ENCODE measurements at regions not wholly inside any gene's neighbourhood (a gene's known extent, or its start where the extent isn't known, plus 50 kb on each side); places are given as distances from the start of the nearest gene placed in this dataset.

DNA sequence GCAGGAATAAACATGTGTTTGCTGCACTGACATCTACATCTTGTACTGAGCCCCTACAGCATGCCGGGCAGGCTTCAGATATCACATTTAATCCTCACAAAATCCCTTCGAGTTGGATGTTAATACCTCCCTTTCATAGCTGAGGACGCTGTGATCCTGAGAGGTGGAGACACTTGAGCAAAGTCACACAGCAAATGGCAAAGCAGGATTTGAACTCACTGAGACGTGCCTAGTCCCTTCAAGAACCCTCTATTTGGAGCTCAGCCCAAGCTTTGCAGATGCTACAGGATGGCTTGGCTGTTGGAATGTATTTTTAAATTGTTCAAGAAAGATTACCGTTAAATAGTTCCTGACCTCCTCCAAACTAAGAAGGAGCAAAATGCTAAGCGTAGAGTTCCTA, 64.6 kb upstream of the SLC6A6 start:
- TF ChIP-seq, protein P1, sequence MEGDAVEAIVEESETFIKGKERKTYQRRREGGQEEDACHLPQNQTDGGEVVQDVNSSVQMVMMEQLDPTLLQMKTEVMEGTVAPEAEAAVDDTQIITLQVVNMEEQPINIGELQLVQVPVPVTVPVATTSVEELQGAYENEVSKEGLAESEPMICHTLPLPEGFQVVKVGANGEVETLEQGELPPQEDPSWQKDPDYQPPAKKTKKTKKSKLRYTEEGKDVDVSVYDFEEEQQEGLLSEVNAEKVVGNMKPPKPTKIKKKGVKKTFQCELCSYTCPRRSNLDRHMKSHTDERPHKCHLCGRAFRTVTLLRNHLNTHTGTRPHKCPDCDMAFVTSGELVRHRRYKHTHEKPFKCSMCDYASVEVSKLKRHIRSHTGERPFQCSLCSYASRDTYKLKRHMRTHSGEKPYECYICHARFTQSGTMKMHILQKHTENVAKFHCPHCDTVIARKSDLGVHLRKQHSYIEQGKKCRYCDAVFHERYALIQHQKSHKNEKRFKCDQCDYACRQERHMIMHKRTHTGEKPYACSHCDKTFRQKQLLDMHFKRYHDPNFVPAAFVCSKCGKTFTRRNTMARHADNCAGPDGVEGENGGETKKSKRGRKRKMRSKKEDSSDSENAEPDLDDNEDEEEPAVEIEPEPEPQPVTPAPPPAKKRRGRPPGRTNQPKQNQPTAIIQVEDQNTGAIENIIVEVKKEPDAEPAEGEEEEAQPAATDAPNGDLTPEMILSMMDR (IDR thresholded peaks at IDR 0.05), result no peak
- TF ChIP-seq EZH2phosphoT487 (IDR thresholded peaks at IDR 0.05), result no peak
- TF ChIP-seq EZH2 (IDR thresholded peaks at IDR 0.05), result no peak
